HFFc6 (cell line): ENCODE measurements at regions not wholly inside any gene's neighbourhood (a gene's known extent, or its start where the extent isn't known, plus 50 kb on each side); places are given as distances from the start of the nearest gene placed in this dataset.

Experiments used
- DNase-seq: peaks from one replicate; pipeline ENCODE4 v3.0.0-alpha.2; 2018
- H3K27ac Mint-ChIP-seq: 2 replicates; pipeline ENCODE4 v1.8.0; 2020; ENCODE audit warnings: mild to moderate bottlenecking, mixed read lengths
- H3K27me3 Mint-ChIP-seq: 2 replicates; pipeline ENCODE4 v1.8.0; 2021; ENCODE audit warnings: mild to moderate bottlenecking, moderate library complexity, mixed read lengths; ENCODE audit not compliant: insufficient read depth
- H3K36me3 Mint-ChIP-seq: 2 replicates; pipeline ENCODE4 v1.8.0; 2021; ENCODE audit warnings: low read depth, mixed read lengths
- H3K4me1 Mint-ChIP-seq: 2 replicates; pipeline ENCODE4 v1.8.0; 2020; ENCODE audit warnings: low read depth, mixed read lengths
- H3K4me3 Mint-ChIP-seq: 2 replicates; pipeline ENCODE4 v1.8.0; 2020; ENCODE audit warnings: mild to moderate bottlenecking, moderate library complexity, mixed read lengths
- H3K9me3 Mint-ChIP-seq: 2 replicates; pipeline ENCODE4 v1.8.0; 2020; ENCODE audit warnings: mild to moderate bottlenecking, mixed read lengths
- TF ChIP-seq, protein P1 (sequence below): fragments of 200-600 bp; sonication (generic); IDR thresholded peaks from 2 replicates; pipeline ENCODE4 v1.5.0; 2021; ENCODE audit warnings: antibody characterized with exemption, mild to moderate bottlenecking

GRCh38 chr3:184467171-184467570 lies 87.3 kb downstream of the CHRD start:
- no peak overlapping the region for H3K27ac Mint-ChIP-seq
- no peak for DNase-seq

GRCh38 chr3:184470551-184470950 lies 90.7 kb downstream of the CHRD start:
- Mint-ChIP-seq H3K4me1 (peaks cover 13% of the 10 kb centered on the region), H3K9me3 (no peaks in the 10 kb centered on the region; the same call in 1 of the 2 replicates), H3K27ac (no peak overlapping the region), H3K27me3 (peaks cover 26% of the 10 kb centered on the region), H3K4me3 (no peak overlapping the region), H3K36me3 (no peaks in the 10 kb centered on the region)
- no peak for DNase-seq
- TF ChIP-seq, protein P1, sequence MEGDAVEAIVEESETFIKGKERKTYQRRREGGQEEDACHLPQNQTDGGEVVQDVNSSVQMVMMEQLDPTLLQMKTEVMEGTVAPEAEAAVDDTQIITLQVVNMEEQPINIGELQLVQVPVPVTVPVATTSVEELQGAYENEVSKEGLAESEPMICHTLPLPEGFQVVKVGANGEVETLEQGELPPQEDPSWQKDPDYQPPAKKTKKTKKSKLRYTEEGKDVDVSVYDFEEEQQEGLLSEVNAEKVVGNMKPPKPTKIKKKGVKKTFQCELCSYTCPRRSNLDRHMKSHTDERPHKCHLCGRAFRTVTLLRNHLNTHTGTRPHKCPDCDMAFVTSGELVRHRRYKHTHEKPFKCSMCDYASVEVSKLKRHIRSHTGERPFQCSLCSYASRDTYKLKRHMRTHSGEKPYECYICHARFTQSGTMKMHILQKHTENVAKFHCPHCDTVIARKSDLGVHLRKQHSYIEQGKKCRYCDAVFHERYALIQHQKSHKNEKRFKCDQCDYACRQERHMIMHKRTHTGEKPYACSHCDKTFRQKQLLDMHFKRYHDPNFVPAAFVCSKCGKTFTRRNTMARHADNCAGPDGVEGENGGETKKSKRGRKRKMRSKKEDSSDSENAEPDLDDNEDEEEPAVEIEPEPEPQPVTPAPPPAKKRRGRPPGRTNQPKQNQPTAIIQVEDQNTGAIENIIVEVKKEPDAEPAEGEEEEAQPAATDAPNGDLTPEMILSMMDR, result no peak

More at GRCh38 chr3:184467171-184467570, 87.3 kb downstream of the CHRD start:
- no peaks in the 10 kb centered on the region for H3K36me3 Mint-ChIP-seq
- H3K27me3 Mint-ChIP-seq, result peaks cover 7% of the 10 kb centered on the region
- peaks cover 27% of the 10 kb centered on the region for H3K4me1 Mint-ChIP-seq
- H3K9me3 Mint-ChIP-seq, result no peaks in the 10 kb centered on the region
- no peak overlapping the region for H3K4me3 Mint-ChIP-seq
- TF ChIP-seq, protein P1, result no peak

GRCh38 chr3:184471439-184471838 lies 90.1 kb upstream of the EPHB3 start:
- Mint-ChIP-seq H3K27me3 (peaks cover 28% of the 10 kb centered on the region), H3K4me1 (peaks cover 4% of the 10 kb centered on the region), H3K36me3 (no peaks in the 10 kb centered on the region), H3K27ac (no peak overlapping the region), H3K4me3 (no peak overlapping the region), H3K9me3 (no peaks in the 10 kb centered on the region; the same call in 1 of the 2 replicates)
- DNase-seq, result no peak
- TF ChIP-seq, protein P1, result no peak

DNA sequence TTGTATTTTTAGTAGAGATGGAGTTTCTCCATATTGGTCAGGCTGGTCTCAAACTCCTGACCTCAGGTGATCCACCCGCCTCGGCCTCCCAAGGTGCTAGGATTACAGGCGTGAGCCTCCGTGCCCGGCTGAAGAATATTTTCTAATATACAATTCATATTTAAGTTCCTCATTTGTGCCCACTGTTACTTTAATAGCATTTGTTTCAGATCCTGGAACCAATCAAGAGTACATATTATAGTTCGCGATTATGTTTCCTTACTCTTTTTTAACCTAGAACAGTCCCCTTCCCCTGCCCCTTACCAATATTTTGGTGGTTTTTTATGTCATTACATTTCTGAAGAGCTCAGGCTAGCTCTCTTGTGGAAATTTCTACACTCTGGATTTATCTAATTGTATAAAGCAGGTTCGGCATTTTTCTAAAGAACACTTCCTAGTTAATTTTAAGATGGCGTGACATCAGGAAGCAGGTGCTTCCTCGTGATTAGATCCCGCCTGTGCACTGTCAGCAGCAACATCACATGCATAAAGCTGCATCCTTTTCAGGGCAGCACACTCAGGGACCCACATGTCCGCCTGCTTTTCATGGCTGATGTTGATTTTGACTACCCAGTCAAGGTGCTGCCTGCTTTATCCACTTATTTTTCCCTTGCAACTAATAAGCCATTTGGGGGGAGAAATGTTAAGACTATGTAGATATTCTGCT lies 88.7 kb upstream of the EPHB3 start:
- H3K9me3 Mint-ChIP-seq, result no peaks in the 10 kb centered on the region; the same call in 1 of the 2 replicates
- H3K27me3 Mint-ChIP-seq, result peaks cover 34% of the 10 kb centered on the region
- no peaks in the 10 kb centered on the region for H3K36me3 Mint-ChIP-seq
- DNase-seq, result no peak
- H3K27ac Mint-ChIP-seq, result no peak overlapping the region
- no peaks in the 10 kb centered on the region for H3K4me1 Mint-ChIP-seq
- no peak overlapping the region for H3K4me3 Mint-ChIP-seq
- TF ChIP-seq, protein P1, result no peak

DNA sequence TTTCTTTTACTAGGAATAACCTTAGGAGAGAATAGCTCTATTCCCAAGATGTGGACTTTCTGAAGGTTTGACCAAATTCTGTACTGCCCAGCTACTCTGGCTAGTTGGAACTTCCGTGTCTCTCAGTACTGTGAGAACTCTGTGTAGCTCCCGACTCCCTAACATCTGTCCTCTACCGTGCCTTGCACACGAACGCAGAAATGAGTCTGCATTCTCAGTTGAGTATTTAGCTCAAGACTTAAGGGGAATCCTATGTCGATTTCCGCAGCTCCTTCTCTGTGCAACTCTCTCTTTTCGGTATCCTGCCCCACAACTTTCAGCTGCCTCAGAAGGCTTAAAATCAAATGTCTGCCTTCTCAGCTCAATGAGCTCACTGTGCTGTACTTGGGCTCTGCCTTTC lies 86.7 kb upstream of the EPHB3 start:
- Mint-ChIP-seq H3K4me3 (no peak overlapping the region), H3K36me3 (no peaks in the 10 kb centered on the region), H3K9me3 (no peaks in the 10 kb centered on the region; the same call in 1 of the 2 replicates), H3K27me3 (peaks cover 43% of the 10 kb centered on the region), H3K4me1 (no peaks in the 10 kb centered on the region), H3K27ac (no peak overlapping the region)
- TF ChIP-seq, protein P1, result no peak
- DNase-seq, result no peak
